ES-I3 (cell line): ENCODE measurements at regions not wholly inside any gene's neighbourhood (a gene's known extent, or its start where the extent isn't known, plus 50 kb on each side); places are given as distances from the start of the nearest gene placed in this dataset.
"Not testable (repeated sequence)": the region's sequence is repeated elsewhere in the genome, so short reads cannot be mapped to it uniquely, and the experiment has no call there.

Source experiments
- H3K36me3 ChIP-seq: 2 replicates; pipeline ENCODE4 v1.6.1; 2013; ENCODE audit warnings: mild to moderate bottlenecking, low read length, control low read depth, moderate library complexity; ENCODE audit not compliant: insufficient read depth
- H3K4me1 ChIP-seq: 2 replicates; pipeline ENCODE4 v1.6.1; 2013; ENCODE audit warnings: mild to moderate bottlenecking, control low read depth, low read length; ENCODE audit not compliant: insufficient read depth
- H3K9ac ChIP-seq: 2 replicates; pipeline ENCODE4 v1.6.1; 2013; ENCODE audit warnings: low read depth, mild to moderate bottlenecking, low read length, moderate library complexity
- H3K9me3 ChIP-seq: 2 replicates; pipeline ENCODE4 v1.6.1; 2013; ENCODE audit warnings: mild to moderate bottlenecking, low read length, moderate library complexity; ENCODE audit not compliant: control insufficient read depth, insufficient read depth

GRCh38 chr9:75797085-75797580 lies 93.3 kb upstream of the PCSK5 start:
- Histone ChIP-seq H3K9ac (no peak overlapping the region), H3K9me3 (no peaks in the 10 kb centered on the region), H3K4me1 (peaks cover 4% of the 10 kb centered on the region; the same call in 1 of the 2 replicates), H3K36me3 (no peaks in the 10 kb centered on the region)

- H3K4me1 ChIP-seq = peaks cover 4% of the 10 kb centered on the region; the same call in 1 of the 2 replicates
- no peaks in the 10 kb centered on the region for H3K9me3 ChIP-seq
- no peak overlapping the region for H3K9ac ChIP-seq
Observed at GRCh38 chr9:75798505-75798904, 92.0 kb upstream of the PCSK5 start.

DNA sequence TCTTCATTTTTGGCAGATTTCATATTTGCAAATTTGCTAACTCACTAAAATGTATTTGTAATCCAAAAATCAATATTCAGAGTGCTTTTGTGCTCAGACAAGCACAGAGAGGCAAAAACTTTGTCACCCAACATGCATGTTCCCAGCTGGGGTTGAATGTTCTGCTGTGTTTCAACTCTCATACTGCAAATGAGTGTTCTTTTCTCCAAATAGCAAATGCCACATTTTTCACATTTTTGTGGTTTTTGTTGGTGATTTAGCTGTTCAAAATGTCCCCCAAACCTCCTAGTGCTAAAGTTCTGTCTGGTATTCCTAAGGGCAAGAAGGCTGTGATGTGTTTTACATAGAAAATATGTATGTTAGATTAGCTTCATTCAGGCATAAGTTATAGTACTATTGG lies 87.3 kb upstream of the PCSK5 start:
- Histone ChIP-seq H3K9ac (no peak overlapping the region), H3K9me3 (no peaks in the 10 kb centered on the region), H3K4me1 (no peaks in the 10 kb centered on the region), H3K36me3 (no peaks in the 10 kb centered on the region)

More at GRCh38 chr9:75798505-75798904, 92.0 kb upstream of the PCSK5 start:
- H3K36me3 ChIP-seq = no peaks in the 10 kb centered on the region

GRCh38 chr9:75810063-75810462 lies 80.4 kb upstream of the PCSK5 start:
- Histone ChIP-seq H3K36me3 (no peaks in the 10 kb centered on the region), H3K4me1 (no peaks in the 10 kb centered on the region), H3K9me3 (peaks cover 8% of the 10 kb centered on the region; the same call in 1 of the 2 replicates), H3K9ac (no peak overlapping the region)

DNA sequence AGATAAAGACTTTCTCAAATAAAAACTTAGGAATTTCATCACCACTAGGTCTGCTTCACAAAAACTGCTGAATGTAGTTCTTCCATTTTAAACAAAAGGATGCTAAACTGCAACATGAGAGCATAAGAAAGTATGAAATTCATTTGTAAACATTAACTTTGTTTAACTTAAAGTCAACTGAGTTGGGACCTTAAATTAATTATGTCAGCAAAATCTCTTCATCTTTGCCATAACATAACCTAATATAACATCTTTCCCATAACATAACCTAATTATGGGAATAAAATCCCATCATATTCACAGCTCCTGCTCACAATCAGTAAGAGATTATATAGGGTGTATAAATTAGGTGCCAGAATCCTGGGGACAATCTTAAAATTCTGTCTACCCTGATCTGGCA lies 78.8 kb upstream of the PCSK5 start:
- H3K4me1 ChIP-seq = no peaks in the 10 kb centered on the region
- H3K9me3 ChIP-seq = peaks cover 9% of the 10 kb centered on the region; the same call in 1 of the 2 replicates
- H3K9ac ChIP-seq = no peak overlapping the region
- H3K36me3 ChIP-seq = no peaks in the 10 kb centered on the region

GRCh38 chr9:75812141-75812540 lies 78.3 kb upstream of the PCSK5 start:
- H3K36me3 ChIP-seq = no peaks in the 10 kb centered on the region
- no peaks in the 10 kb centered on the region for H3K4me1 ChIP-seq
- H3K9me3 ChIP-seq = peaks cover 9% of the 10 kb centered on the region; the same call in 1 of the 2 replicates
- no peak overlapping the region for H3K9ac ChIP-seq

GRCh38 chr9:75814667-75815066 lies 75.8 kb upstream of the PCSK5 start:
- no peak overlapping the region for H3K9ac ChIP-seq
- H3K4me1 ChIP-seq = no peaks in the 10 kb centered on the region
- peaks cover 9% of the 10 kb centered on the region; the same call in 1 of the 2 replicates for H3K9me3 ChIP-seq
- no peaks in the 10 kb centered on the region for H3K36me3 ChIP-seq

DNA sequence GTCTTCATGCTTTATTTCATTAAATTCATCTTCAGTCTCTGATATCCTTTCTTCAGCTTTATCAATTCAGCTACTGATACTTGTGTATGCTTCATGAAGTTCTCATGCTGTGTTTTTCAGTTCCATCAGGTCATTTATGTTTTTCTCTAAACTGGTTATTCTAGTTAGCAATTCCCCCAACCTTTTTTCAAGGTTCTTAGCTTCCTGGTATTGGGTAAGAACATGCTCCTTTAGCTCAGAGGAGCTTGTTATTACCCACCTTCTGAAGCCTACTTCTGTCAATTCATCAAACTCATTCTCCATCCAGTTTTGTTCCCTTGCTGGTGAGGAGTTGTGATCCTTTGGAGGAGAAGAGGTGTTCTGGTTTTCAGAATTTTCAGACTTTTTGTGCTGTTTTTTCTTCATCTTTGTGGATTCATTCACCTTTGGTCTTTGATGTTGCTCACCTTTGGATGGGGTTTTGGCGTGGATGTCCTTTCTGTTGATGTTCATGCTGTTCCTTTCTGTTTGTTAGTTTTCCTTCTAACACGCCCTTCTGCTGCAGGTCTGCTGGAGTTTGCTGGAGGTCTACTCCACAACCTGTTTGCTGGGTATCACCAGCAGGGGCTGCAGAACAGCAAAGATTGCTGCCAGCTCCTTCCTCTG lies 69.9 kb upstream of the PCSK5 start:
- not testable (repeated sequence) for H3K36me3 ChIP-seq, H3K9ac ChIP-seq, H3K4me1 ChIP-seq, H3K9me3 ChIP-seq

DNA sequence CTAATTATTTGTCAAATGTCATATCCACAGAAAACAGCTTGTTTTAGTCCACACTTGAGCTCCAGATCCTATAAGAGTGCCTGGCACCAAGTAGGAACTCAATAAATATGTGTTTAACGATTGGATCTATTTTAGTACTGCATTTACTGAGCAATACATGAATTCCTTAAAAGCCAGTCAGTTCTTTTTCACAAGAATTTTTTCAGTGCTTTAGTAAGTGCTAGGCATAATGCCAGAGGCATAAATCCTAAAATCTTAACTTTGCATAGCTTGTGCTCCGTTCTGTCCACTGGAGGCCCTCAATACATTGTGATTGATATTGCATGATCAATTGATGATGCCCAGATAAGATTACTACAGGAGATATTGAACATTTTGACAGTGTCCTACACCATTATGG lies 67.3 kb upstream of the PCSK5 start:
- Histone ChIP-seq H3K4me1 (no peaks in the 10 kb centered on the region), H3K36me3 (no peaks in the 10 kb centered on the region), H3K9ac (no peak overlapping the region), H3K9me3 (no peaks in the 10 kb centered on the region; the same call in 1 of the 2 replicates)

DNA sequence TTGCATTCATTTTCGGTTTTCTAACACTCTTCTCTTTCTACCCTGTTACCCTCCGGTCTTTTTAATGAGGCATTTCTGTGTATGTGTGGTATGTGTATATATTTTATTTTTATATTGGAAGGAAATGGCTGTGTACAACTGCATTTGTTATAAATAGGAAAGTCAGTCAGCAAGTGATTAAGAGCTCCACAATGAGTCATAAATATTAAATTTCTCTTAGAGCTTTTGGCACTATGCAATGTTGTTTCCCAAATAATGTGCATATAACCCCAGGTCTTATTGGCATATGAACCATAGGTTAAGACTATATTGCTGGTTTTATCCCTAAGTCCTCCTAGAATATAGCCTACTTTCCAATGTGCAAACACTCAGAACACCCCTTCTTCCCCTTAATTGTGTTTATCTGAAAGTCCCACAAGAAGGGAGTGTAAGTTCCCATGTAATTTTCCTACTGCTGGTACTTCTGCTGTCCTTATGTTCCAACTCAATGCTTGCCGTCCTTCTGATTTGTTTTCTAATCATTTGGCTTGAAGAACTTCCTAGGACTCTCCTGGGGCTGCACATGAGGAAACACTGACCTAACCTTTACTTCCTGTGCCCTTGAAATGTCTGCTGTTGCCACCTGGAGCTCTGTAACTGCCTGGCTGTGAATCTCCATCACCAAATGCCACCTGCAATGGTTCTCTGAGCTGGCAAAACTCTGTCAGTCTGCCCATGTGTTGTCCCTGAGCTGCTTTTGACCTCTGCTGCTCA lies 65.5 kb upstream of the PCSK5 start:
- H3K9ac ChIP-seq = no peak overlapping the region

GRCh38 chr9:75826314-75826713 lies 64.2 kb upstream of the PCSK5 start:
- H3K4me1 ChIP-seq = no peaks in the 10 kb centered on the region
- no peak overlapping the region for H3K9ac ChIP-seq
- no peaks in the 10 kb centered on the region for H3K36me3 ChIP-seq
- no peaks in the 10 kb centered on the region; the same call in 1 of the 2 replicates for H3K9me3 ChIP-seq

More for the DNA sequence above, 65.5 kb upstream of the PCSK5 start:
- Histone ChIP-seq H3K4me1 (no peaks in the 10 kb centered on the region), H3K36me3 (no peaks in the 10 kb centered on the region), H3K9me3 (no peaks in the 10 kb centered on the region; the same call in 1 of the 2 replicates)

- H3K4me1 ChIP-seq = no peaks in the 10 kb centered on the region
- no peaks in the 10 kb centered on the region for H3K36me3 ChIP-seq
- no peak overlapping the region for H3K9ac ChIP-seq
- no peaks in the 10 kb centered on the region; the same call in 1 of the 2 replicates for H3K9me3 ChIP-seq
Observed at GRCh38 chr9:75830303-75830702, 60.2 kb upstream of the PCSK5 start.

DNA sequence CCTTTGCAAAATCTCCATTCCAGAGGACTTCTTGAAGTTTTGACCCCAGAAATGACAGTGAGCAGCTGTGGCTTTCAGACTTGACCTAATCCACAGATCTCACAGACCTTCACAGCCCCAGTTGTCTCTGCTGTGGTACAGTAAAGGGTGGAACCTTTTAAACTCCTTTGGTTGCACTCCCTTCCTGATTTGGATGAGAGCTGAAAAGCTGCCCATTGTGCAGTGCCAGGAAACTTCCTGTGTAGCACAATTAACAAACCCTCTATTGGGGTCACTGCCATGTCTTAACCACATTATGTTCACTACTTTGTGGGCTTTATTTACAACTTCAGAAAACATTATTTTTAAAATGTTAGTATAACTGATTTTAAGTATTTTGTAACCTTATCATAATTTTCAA lies 56.7 kb upstream of the PCSK5 start:
- H3K9me3 ChIP-seq = no peaks in the 10 kb centered on the region

GRCh38 chr9:75834878-75835277 lies 55.6 kb upstream of the PCSK5 start:
- H3K4me1 ChIP-seq = no peaks in the 10 kb centered on the region
- H3K9me3 ChIP-seq = no peaks in the 10 kb centered on the region
- H3K36me3 ChIP-seq = no peaks in the 10 kb centered on the region
- no peak overlapping the region for H3K9ac ChIP-seq

More for the DNA sequence above, 56.7 kb upstream of the PCSK5 start:
- Histone ChIP-seq H3K36me3 (no peaks in the 10 kb centered on the region), H3K9ac (no peak overlapping the region), H3K4me1 (no peaks in the 10 kb centered on the region)
